GM18505 (cell line): ENCODE measurements at regions not wholly inside any gene's neighbourhood (a gene's known extent, or its start where the extent isn't known, plus 50 kb on each side); places are given as distances from the start of the nearest gene placed in this dataset.

ENCODE experiments used
- ATAC-seq: cut with Tn5 transposase; IDR thresholded peaks from one replicate; pipeline ENCODE4 v1.9.1; 2021; ENCODE audit not compliant: unreplicated experiment
- POLR2A ChIP-seq: IDR thresholded peaks from 4 replicates; pipeline ENCODE4 v1.6.1; 2011; ENCODE audit warnings: borderline replicate concordance; ENCODE audit not compliant: insufficient read depth, insufficient read length; ENCODE audit errors: extremely low read depth

DNA sequence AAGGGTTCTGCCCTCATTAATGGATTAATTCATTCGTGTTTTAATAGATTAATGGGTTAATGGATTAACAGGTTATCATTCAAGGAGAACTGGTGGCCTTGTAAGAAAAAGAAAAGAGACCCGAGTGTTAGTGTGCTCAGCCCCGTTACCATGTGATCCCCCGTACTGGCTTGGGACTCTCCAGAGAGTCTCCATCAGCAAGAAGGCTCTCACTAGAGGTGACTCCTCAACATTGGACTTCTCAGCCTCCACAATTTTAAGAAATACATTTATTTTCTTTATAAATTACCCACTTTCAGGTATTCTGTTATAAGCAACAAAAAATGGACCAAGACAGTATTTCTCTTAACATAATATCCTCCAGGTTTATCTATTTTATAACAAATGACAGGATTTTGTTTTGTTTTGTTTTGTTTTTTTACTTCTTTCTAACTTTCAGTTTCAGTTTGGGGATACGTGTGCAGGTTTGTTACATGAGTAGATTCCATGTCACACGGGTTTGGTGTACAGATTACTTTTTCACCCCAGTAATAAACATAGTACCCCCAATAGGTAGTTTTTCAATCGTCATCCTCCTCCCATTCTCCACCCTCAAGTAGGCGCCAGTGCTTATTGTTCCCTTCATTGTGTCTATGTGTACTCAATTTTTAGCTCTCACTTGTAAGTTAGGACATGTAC, 456.1 kb downstream of the DNAH5 start:
- no peak for TF ChIP-seq POLR2A
- ATAC-seq, result no peak

DNA sequence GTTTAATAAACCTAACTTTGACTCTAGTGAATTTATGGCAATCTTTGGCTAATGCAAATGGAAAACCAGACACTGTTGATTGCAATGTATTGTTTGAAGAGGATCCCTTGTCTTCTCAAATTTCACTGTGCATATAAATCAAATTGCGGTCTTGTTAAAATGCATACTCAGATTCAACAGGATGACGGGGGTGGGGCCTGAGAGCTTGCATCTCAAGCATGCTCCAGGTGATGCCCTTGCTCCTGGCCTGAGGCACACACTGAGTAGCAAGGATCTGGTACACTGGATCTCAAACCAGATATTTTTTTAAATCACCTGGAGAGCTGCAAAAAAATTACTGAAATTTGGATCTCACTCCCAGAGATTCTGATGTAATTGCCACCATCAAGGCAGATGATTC, 463.7 kb downstream of the DNAH5 start:
- no peak for TF ChIP-seq POLR2A

DNA sequence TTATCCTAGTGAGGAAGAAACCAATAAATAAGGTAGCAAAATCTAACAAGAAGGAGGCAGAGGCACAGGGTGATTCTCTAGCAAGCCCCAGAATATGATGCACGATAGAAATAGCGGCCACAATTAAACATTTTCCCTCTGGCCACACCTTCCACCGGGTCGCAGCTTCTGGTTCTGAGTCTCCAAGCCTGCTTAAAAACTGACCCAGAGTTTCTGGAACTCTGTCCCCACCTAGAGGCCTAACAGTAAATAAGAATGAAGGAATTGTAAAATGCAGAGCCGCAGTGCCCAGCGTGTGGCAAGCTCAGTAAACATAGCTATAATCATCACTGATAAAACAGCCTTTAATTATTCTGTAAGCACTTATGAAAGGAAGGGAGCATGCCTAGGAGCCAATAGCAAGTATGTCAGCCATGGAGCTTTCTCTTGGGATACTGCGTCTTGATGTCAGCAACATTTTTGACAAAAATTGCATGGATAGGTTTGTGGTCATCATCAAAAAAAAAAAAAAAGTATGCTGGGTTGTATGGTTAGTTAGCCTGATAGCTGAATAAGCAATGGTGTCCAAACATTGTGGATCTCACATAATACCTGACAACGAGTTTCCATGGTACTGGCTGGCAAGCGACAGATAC, 465.5 kb downstream of the DNAH5 start:
- peak; percentile 54 for ATAC-seq
- no peak for TF ChIP-seq POLR2A

More for the DNA sequence above, 463.7 kb downstream of the DNAH5 start:
- no peak for ATAC-seq

- no peak for TF ChIP-seq POLR2A
- ATAC-seq, result no peak
Observed at GRCh38 chr5:13477118-13477737, 467.3 kb downstream of the DNAH5 start.

GRCh38 chr5:13472842-13473241, 471.6 kb downstream of the DNAH5 start:
- no peak for TF ChIP-seq POLR2A
- ATAC-seq, result no peak

- TF ChIP-seq POLR2A, result no peak
- ATAC-seq, result no peak
Observed at GRCh38 chr5:13470975-13471374, 473.5 kb downstream of the DNAH5 start.

GRCh38 chr5:13470263-13470662, 474.2 kb downstream of the DNAH5 start:
- ATAC-seq, result no peak

DNA sequence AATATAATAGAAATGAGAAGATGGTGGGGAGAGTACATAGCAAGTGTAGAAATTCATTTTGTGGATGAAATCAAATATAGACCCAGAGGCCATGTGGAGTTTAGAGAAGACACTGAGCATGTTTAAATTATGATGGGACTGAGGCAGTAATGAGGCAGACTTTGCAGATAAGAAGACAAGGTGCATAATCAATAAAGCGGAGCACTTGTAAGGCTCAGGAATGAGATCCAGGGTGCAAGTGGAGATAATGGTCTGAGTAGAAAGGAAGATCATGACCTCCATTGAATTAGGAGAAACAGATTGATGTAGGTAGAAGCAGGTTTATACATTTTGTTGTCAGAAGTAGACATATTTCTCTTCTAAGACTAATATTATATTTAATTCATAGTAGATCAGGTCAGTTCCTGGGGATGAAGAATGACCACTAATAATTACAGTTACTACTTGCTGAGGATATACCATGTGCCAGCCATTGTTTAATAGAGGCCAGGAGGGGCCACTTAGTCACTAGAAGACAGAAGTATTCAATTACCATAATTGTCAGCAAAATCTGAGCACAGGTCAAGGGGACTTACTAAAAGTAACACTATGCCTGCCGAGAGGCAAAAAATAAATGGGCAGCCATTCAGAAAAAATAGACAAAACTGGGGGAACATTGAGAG, 479.8 kb downstream of the DNAH5 start:
- ATAC-seq, result no peak
- TF ChIP-seq POLR2A, result no peak

More at GRCh38 chr5:13470263-13470662, 474.2 kb downstream of the DNAH5 start:
- TF ChIP-seq POLR2A, result no peak

- TF ChIP-seq POLR2A, result no peak
- no peak for ATAC-seq
Observed at GRCh38 chr5:13460587-13460986, 483.9 kb downstream of the DNAH5 start.

DNA sequence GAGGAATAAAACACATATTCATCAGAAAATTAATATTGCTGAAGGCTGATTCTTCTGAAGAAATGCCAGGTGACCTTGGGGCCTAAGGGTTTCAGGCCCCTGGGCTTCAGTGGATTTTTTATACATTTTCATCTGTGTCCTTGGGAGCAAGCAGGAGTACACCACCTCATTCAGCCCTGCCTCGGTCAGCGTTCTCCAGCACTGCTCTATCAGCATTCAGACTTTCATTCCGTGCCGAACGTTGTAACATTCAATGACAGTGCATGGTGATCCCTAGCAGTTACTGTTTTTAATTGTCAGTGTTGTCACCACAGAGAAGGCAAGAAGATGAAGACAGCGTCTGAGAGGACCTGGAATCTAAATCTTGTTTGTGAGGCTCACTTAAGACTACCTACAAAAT, 490.4 kb downstream of the DNAH5 start:
- ATAC-seq, result no peak
- no peak for TF ChIP-seq POLR2A

DNA sequence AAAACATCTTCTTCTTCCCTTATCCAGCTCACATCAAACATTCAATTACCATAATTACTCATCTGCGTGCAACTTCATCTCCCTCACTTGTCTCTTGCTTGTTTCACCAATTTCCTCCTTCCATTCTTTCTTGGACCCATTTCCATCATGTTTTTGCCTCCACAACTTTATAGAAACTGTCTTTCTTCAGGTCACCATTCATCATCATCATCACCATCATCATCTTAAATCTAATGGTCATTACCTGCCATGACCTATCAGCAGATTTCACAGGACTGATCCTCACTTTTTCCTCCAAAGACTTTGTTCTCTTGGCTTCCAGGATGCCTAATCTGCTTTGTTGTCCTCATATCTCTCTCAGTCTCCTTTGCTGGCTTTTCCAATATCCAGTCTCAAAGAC, 495.6 kb downstream of the DNAH5 start:
- no peak for TF ChIP-seq POLR2A
- no peak for ATAC-seq

DNA sequence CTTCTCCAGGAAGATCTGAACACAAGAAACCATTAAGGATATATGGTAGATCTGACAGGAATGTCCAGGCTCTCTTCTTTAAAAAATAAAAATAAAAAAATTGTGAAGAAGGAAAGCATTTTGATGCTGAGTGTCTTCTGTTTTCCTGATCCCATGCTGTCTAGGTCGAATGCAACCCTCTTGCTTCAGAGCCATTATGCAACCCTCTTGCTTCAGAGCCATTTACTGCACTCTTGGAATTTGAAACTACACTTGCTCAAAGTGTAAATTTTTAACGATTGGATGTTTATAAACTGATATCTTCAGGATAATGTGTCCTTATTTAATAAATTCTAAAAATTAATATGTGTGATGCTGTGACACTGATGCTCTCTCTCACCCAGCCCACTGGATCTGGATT, 505.1 kb downstream of the DNAH5 start:
- no peak for TF ChIP-seq POLR2A
- no peak for ATAC-seq

DNA sequence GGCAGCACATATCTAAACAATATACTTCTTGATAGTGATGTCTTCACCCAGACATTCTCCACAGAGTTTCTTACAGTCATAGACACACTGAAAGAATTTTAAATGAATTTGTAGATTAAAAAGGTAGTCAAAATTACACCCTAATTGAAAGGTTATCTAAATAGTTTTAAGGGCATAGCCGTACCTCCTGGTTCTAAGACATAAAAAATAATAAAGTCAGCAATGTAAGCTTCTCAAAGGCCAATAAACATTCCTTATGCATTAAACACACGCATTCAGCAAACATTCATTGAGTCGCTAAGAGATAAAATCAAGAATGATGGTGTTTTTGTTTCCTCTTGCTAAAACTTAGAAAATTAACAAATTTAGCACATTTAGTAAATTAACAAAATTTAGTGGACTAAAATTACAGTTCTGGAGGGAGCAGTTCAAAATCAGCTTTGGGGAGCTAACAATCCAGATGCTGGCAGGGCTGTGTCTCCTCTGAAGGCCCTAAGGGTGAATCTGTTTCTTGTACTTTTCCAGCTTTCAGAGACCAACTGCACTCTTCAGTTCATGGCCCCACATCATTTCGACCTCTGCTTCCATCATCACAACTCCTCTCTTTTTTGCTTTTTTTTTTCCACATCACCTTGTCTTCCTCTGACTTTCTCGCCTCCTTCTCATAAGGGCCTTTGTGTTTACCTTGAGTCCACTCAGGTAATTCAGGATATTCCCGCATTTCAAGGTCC, 516.5 kb downstream of the DNAH5 start:
- ATAC-seq, result no peak
- TF ChIP-seq POLR2A, result no peak

GRCh38 chr5:13412040-13412595, 532.4 kb downstream of the DNAH5 start:
- no peak for ATAC-seq
- TF ChIP-seq POLR2A, result no peak

GRCh38 chr5:13408616-13409015, 535.9 kb downstream of the DNAH5 start:
- ATAC-seq, result no peak
- TF ChIP-seq POLR2A, result no peak
